HUES6 (cell line): ENCODE measurements at regions not wholly inside any gene's neighbourhood (a gene's known extent, or its start where the extent isn't known, plus 50 kb on each side); places are given as distances from the start of the nearest gene placed in this dataset.

Experiments
- H3K27ac ChIP-seq: 2 replicates; pipeline ENCODE4 v1.7.0; 2013; ENCODE audit warnings: low read depth, mild to moderate bottlenecking, low read length, inconsistent platforms
- H3K27me3 ChIP-seq: 2 replicates; pipeline ENCODE4 v1.6.1; 2013; ENCODE audit warnings: low read length; ENCODE audit not compliant: control insufficient read depth, insufficient read depth
- H3K36me3 ChIP-seq: 2 replicates; pipeline ENCODE4 v1.6.1; 2013; ENCODE audit warnings: low read length; ENCODE audit not compliant: control insufficient read depth, insufficient read depth
- H3K4me1 ChIP-seq: 2 replicates; pipeline ENCODE4 v1.6.1; 2013; ENCODE audit warnings: low read length; ENCODE audit not compliant: control insufficient read depth, insufficient read depth
- H3K4me3 ChIP-seq: 2 replicates; pipeline ENCODE4 v1.5.1; 2013; ENCODE audit warnings: low read depth, low read length
- H3K9ac ChIP-seq: one replicate; pipeline ENCODE4 v1.6.1; 2013; ENCODE audit warnings: mild to moderate bottlenecking, low read length
- H3K9me3 ChIP-seq: 2 replicates; pipeline ENCODE4 v1.6.1; 2013; ENCODE audit warnings: low read depth, low read length; ENCODE audit not compliant: control insufficient read depth, insufficient read depth

DNA sequence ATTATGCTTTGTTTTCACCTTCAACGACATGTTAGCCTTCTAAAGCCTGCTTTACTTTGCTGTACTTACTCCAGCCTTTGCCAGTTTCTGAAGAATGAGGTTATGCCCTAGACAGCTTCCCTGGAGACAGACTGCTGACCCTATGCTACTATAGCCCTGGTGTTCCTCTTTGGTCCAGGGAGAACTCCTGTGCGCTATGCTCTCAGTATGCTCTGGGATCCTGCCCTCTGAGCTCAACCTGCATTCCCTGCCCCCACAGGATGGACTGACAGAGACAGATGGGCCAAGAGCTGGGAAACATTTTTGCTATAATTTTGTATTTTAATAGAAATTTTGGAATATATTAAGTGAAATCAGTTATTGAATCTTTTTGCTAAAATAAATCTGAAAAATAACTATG is 425.9 kb downstream of the TMA16 start:
- H3K9me3 ChIP-seq = no peaks in the 10 kb centered on the region
- no peak overlapping the region for H3K9ac ChIP-seq
- no peaks in the 10 kb centered on the region for H3K4me1 ChIP-seq
- no peak overlapping the region for H3K27ac ChIP-seq
- H3K4me3 ChIP-seq = no peak overlapping the region
- H3K27me3 ChIP-seq = no peaks in the 10 kb centered on the region
- H3K36me3 ChIP-seq = no peaks in the 10 kb centered on the region

DNA sequence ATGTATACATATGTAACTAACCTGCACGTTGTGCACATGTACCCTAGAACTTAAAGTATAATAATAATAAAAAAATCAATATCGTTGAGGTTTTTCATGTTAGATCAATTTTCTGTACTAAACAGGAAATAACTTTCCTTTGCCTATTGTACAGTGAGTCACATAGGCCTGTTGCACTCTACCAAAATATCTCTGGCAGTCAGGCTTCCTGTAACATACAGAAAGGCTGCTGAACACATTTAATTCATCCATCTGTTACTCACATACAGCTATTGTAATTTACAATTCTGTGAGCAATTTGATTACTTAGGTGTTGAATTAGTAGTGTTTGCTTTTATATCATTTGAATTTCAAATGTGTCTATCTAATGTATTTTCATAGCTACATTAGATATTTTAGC is 427.8 kb downstream of the TMA16 start:
- no peak overlapping the region for H3K9ac ChIP-seq
- H3K27ac ChIP-seq = no peak overlapping the region
- H3K9me3 ChIP-seq = no peaks in the 10 kb centered on the region
- no peak overlapping the region for H3K4me3 ChIP-seq
- H3K36me3 ChIP-seq = no peaks in the 10 kb centered on the region
- H3K27me3 ChIP-seq = no peaks in the 10 kb centered on the region
- no peaks in the 10 kb centered on the region for H3K4me1 ChIP-seq

DNA sequence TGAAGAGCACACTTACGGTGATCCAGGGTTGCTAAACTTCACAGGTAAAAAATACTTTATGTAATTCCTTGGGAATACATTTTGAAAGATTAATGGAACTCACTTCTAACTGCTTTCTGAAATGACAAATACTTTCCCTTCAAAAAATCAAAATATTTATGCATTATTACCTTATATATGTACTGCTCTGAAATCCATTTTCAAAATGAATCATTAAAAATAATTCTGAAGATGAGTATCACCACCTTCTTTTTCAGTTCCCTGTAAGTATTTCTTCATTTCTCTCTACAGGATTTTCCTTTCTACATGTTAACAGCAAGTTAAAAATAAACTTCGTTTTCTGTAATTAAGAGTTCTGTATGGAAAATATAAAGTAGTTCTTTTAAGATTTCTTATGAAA is 428.6 kb downstream of the TMA16 start:
- H3K9me3 ChIP-seq = no peaks in the 10 kb centered on the region
- no peak overlapping the region for H3K4me3 ChIP-seq
- H3K27me3 ChIP-seq = no peaks in the 10 kb centered on the region
- H3K27ac ChIP-seq = no peak overlapping the region
- no peaks in the 10 kb centered on the region for H3K4me1 ChIP-seq
- H3K36me3 ChIP-seq = no peaks in the 10 kb centered on the region
- H3K9ac ChIP-seq = no peak overlapping the region

DNA sequence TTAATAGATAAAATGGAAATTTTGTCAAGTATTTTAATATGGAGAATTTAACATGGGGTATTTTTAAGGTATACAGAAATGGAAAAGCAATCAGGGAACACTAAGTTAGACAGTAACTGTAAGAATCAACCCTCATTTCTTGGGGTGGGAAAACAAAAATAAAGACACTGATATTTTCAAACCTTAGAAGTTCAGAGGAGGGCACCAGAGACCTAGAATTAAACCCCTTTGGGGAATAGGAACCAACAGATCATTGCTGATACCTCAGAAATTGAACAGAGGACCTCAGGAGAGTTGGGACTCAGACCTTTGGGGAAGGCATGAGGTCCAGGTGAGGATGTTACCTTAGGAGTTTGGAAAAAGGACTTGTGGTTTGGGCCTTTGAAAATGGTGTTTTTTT is 435.6 kb downstream of the TMA16 start:
- H3K9me3 ChIP-seq = no peaks in the 10 kb centered on the region
- H3K27me3 ChIP-seq = no peaks in the 10 kb centered on the region
- no peaks in the 10 kb centered on the region for H3K36me3 ChIP-seq
- H3K4me3 ChIP-seq = no peak overlapping the region
- no peaks in the 10 kb centered on the region for H3K4me1 ChIP-seq
- no peak overlapping the region for H3K27ac ChIP-seq
- H3K9ac ChIP-seq = no peak overlapping the region

GRCh38 chr4:163932504-163932903 is 438.0 kb downstream of the TMA16 start:
- Histone ChIP-seq H3K36me3 (no peaks in the 10 kb centered on the region), H3K27me3 (no peaks in the 10 kb centered on the region), H3K9ac (no peak overlapping the region), H3K27ac (no peak overlapping the region), H3K4me1 (no peaks in the 10 kb centered on the region), H3K4me3 (no peak overlapping the region), H3K9me3 (no peaks in the 10 kb centered on the region)

DNA sequence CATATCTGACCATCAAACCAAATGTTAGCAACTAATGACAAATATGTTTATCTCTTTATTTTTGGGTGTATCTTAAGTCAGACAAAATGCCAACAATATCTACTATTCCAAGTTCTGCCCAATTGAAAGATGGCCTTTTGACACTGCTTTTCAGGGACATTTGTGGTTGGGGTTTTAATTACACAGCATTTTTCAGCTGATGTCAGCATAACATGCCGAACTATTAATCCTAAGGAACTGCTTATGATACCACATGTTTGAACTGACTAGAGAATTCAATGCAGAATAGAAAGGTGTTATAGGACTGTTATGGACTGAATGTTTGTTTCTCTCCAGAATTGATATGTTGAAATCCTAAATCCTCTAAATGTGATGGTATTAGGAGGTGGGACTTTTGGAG is 445.1 kb downstream of the TMA16 start:
- no peaks in the 10 kb centered on the region for H3K4me1 ChIP-seq
- no peak overlapping the region for H3K4me3 ChIP-seq
- H3K9ac ChIP-seq = no peak overlapping the region
- no peaks in the 10 kb centered on the region for H3K36me3 ChIP-seq
- H3K9me3 ChIP-seq = no peaks in the 10 kb centered on the region
- no peak overlapping the region for H3K27ac ChIP-seq
- no peaks in the 10 kb centered on the region for H3K27me3 ChIP-seq

- Histone ChIP-seq H3K9ac (no peak overlapping the region), H3K4me1 (no peaks in the 10 kb centered on the region), H3K27me3 (no peaks in the 10 kb centered on the region), H3K27ac (no peak overlapping the region), H3K4me3 (no peak overlapping the region), H3K36me3 (no peaks in the 10 kb centered on the region), H3K9me3 (no peaks in the 10 kb centered on the region)
These were observed 446.9 kb downstream of the TMA16 start for GRCh38 chr4:163941221-163941905.

GRCh38 chr4:163948920-163949455 is 454.5 kb downstream of the TMA16 start:
- Histone ChIP-seq H3K9ac (no peak overlapping the region), H3K36me3 (no peaks in the 10 kb centered on the region), H3K4me1 (no peaks in the 10 kb centered on the region), H3K27ac (no peak overlapping the region), H3K9me3 (0 out of 2 replicates have a peak, but pooled peaks cover 6% of the 10 kb centered on the region), H3K4me3 (no peak overlapping the region), H3K27me3 (no peaks in the 10 kb centered on the region)

DNA sequence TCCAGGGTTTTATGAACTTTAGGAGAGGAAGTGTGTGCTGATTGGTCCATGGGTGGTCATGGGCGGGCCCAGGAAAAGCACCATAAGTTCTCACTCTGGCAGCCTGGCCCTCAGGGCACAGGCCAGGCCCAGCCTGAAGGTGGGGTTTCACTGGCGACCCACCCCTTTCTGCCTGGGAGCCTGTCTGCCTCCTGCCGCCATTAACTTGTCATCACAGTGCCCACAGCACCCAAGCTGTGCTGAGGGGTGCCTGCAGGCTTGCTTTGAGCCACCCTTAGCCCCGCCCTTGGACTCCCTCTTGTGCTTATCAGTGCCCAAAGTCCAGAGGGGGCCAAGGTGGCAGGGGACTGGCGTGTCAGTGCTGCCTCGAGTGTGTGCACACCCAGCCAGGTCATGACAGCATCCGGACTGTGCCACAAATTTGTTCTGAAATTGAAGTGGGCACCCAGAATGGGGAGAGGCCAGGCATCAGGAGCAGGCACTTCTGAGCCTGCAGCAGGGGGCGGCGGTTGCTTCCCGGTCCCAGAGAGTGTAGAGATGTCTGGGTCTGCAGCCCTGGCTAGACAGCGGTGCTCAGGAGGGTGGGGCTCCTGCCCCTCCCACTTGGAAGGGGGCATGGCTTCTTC is 455.6 kb downstream of the TMA16 start:
- Histone ChIP-seq H3K9ac (no peak overlapping the region), H3K4me1 (no peaks in the 10 kb centered on the region), H3K4me3 (no peak overlapping the region), H3K27ac (no peak overlapping the region), H3K9me3 (0 out of 2 replicates have a peak, but pooled peaks cover 6% of the 10 kb centered on the region), H3K27me3 (no peaks in the 10 kb centered on the region), H3K36me3 (no peaks in the 10 kb centered on the region)

GRCh38 chr4:163955288-163955687 is 460.8 kb downstream of the TMA16 start:
- Histone ChIP-seq H3K4me3 (no peak overlapping the region), H3K9me3 (no peaks in the 10 kb centered on the region), H3K9ac (no peak overlapping the region)

DNA sequence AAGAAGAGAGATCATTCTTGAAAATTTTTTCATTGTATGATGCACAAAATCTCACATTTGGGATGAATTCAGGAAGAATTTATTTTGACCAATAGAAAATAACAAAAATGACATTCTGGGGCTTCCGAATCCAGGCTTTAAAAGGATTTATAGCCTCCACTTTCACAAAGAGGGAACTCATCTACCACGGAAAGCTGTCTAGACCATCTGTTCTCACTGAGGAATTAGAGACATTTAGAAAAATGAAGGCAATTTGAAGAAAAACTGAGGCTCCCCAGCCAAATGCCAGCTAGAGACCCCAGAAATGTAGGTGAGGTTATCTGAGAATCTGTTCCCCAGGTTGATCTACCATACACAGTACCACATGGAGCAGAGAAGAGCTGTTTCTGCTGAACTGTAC is 464.3 kb downstream of the TMA16 start:
- Histone ChIP-seq H3K4me1 (no peaks in the 10 kb centered on the region), H3K27ac (no peak overlapping the region), H3K27me3 (no peaks in the 10 kb centered on the region), H3K9ac (no peak overlapping the region), H3K4me3 (no peak overlapping the region), H3K9me3 (no peaks in the 10 kb centered on the region), H3K36me3 (no peaks in the 10 kb centered on the region)

More at GRCh38 chr4:163955288-163955687, 460.8 kb downstream of the TMA16 start:
- Histone ChIP-seq H3K4me1 (no peaks in the 10 kb centered on the region), H3K36me3 (no peaks in the 10 kb centered on the region), H3K27ac (no peak overlapping the region), H3K27me3 (no peaks in the 10 kb centered on the region)
